ENCODE measurements at regions not wholly inside any gene's neighbourhood (a gene's known extent, or its start where the extent isn't known, plus 50 kb on each side); places are given as distances from the start of the nearest gene placed in this dataset.

DNA sequence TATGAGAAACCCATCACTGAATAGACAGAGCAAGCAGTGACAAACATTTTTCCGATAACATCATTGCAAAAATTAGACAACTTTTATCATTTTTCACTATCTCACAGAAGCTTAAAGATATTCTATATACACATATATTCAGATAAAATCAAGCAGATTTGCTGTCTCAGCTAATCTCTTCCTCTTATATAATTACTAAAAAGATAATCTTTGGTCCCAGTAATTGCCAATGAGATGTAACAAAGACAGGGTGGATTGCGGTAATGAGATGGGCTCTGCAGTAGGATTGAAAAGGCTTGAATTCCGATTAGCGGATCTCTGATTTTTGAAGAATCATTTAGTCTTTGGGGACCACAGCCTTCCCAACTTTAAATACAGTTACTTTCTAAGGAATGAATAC lies 63.5 kb downstream of the SYT4 start:
- Histone ChIP-seq H3K27me3 (replicated peaks) (no peaks in the 10 kb centered on the region), H3K36me3 (replicated peaks) (no peaks in the 10 kb centered on the region), H3K4me3 (ENCODE audit: low read depth, low read length) (no peak overlapping the region), H3K27ac (no peak overlapping the region)
- TF ChIP-seq, protein P1, sequence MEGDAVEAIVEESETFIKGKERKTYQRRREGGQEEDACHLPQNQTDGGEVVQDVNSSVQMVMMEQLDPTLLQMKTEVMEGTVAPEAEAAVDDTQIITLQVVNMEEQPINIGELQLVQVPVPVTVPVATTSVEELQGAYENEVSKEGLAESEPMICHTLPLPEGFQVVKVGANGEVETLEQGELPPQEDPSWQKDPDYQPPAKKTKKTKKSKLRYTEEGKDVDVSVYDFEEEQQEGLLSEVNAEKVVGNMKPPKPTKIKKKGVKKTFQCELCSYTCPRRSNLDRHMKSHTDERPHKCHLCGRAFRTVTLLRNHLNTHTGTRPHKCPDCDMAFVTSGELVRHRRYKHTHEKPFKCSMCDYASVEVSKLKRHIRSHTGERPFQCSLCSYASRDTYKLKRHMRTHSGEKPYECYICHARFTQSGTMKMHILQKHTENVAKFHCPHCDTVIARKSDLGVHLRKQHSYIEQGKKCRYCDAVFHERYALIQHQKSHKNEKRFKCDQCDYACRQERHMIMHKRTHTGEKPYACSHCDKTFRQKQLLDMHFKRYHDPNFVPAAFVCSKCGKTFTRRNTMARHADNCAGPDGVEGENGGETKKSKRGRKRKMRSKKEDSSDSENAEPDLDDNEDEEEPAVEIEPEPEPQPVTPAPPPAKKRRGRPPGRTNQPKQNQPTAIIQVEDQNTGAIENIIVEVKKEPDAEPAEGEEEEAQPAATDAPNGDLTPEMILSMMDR (IDR thresholded peaks at IDR 0.05; ENCODE audit: low read depth, low read length, missing control alignments) = no peak
- in situ Hi-C loops (cut with HindIII; ENCODE audit: low pct_ligation_motif_present, low sequenced_read_pairs) = no loop called here
- no peak for DNase-seq

DNA sequence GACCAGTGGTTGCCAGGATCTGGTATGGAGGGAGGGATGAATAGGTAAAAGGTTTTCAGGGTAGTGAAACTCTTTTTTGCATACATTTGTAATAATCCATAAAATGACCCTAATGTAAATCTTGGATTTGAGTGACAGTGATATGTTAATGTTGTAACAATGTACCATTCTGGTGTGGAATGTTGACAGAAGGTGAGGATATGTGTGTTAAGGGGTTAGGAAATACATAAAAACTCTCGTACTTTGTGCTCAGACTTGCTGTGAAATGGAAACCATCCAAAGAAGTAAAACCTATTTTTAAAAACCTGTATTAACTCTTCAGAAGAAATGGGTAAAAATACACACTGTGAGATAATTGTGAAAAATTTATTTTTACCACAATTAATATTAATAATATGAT lies 66.2 kb downstream of the SYT4 start:
- DNase-seq = no peak
- no peak overlapping the region for H3K4me3 ChIP-seq (ENCODE audit: low read depth, low read length)
- TF ChIP-seq, protein P1 (IDR thresholded peaks at IDR 0.05; ENCODE audit: low read depth, low read length, missing control alignments) = no peak
- no peaks in the 10 kb centered on the region for H3K27me3 ChIP-seq (replicated peaks)
- no peaks in the 10 kb centered on the region for H3K36me3 ChIP-seq (replicated peaks)
- in situ Hi-C loops (cut with HindIII; ENCODE audit: low pct_ligation_motif_present, low sequenced_read_pairs) = no loop called here
- no peak overlapping the region for H3K27ac ChIP-seq

- no peaks in the 10 kb centered on the region for H3K36me3 ChIP-seq (replicated peaks)
- H3K4me3 ChIP-seq (ENCODE audit: low read depth, low read length) = no peak overlapping the region
- H3K27me3 ChIP-seq (replicated peaks) = no peaks in the 10 kb centered on the region
- H3K27ac ChIP-seq = no peak overlapping the region
- DNase-seq = no peak
- in situ Hi-C loops (cut with HindIII; ENCODE audit: low pct_ligation_motif_present, low sequenced_read_pairs) = no loop called here
- TF ChIP-seq, protein P1 (IDR thresholded peaks at IDR 0.05; ENCODE audit: low read depth, low read length, missing control alignments) = no peak
These were observed 79.9 kb upstream of the RIT2 start for GRCh38 chr18:43195421-43195820.

DNA sequence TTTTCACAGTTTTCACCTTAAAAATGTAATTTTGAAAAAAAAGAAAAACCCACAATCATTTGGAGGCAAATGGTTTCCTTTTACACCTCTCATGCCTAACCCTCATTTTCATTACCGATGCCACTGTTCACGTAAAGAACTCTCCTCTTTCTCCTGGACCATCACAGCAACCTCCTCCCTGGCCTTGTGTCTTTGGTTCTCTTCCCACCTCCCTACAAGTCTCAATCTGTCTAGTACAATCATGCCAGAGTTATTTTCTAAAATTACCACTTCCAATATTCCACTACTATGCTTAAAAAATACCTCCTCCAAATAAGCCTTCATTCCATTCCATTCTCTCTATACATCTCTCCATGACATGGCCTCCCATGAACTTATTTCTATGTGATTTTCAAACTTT lies 77.9 kb upstream of the RIT2 start:
- H3K36me3 ChIP-seq (replicated peaks) = no peaks in the 10 kb centered on the region
- DNase-seq = no peak
- in situ Hi-C loops (cut with HindIII; ENCODE audit: low pct_ligation_motif_present, low sequenced_read_pairs) = no loop called here
- TF ChIP-seq, protein P1 (IDR thresholded peaks at IDR 0.05; ENCODE audit: low read depth, low read length, missing control alignments) = no peak
- no peaks in the 10 kb centered on the region for H3K27me3 ChIP-seq (replicated peaks)
- no peak overlapping the region for H3K27ac ChIP-seq
- no peak overlapping the region for H3K4me3 ChIP-seq (ENCODE audit: low read depth, low read length)

DNA sequence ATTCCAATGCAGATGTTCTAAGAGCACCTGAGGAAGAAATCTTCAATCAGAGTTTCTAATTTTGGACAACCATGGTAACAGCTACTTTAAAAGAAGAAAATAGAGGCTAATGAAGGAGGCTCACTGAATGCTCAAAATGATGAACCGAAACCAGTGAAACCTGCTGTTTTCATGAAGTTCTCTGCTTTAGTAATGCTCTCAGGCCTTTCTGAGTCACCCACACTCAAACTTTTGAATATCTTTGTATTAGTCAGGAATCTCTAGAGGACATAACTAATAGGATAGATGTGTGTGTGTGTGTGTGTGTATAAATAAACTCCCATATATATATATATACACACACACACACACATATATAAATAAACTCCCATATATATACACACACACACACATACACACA lies 76.9 kb upstream of the RIT2 start:
- peak; percentile 39 for DNase-seq
- Histone ChIP-seq H3K4me3 (ENCODE audit: low read depth, low read length) (no peak overlapping the region), H3K36me3 (replicated peaks) (no peaks in the 10 kb centered on the region), H3K27me3 (replicated peaks) (no peaks in the 10 kb centered on the region), H3K27ac (no peak overlapping the region)
- in situ Hi-C loops (cut with HindIII; ENCODE audit: low pct_ligation_motif_present, low sequenced_read_pairs) = no loop called here
- TF ChIP-seq, protein P1 (IDR thresholded peaks at IDR 0.05; ENCODE audit: low read depth, low read length, missing control alignments) = no peak

- no peak overlapping the region for H3K4me3 ChIP-seq (ENCODE audit: low read depth, low read length)
- no peaks in the 10 kb centered on the region for H3K27me3 ChIP-seq (replicated peaks)
- H3K36me3 ChIP-seq (replicated peaks) = no peaks in the 10 kb centered on the region
- in situ Hi-C loops (cut with HindIII; ENCODE audit: low pct_ligation_motif_present, low sequenced_read_pairs) = no loop called here
- TF ChIP-seq, protein P1 (IDR thresholded peaks at IDR 0.05; ENCODE audit: low read depth, low read length, missing control alignments) = no peak
- H3K27ac ChIP-seq = no peak overlapping the region
- DNase-seq = no peak
These were observed 66.2 kb upstream of the RIT2 start for GRCh38 chr18:43181711-43182110.
